ENCODE measurements at regions not wholly inside any gene's neighbourhood (a gene's known extent, or its start where the extent isn't known, plus 50 kb on each side); places are given as distances from the start of the nearest gene placed in this dataset.

DNA sequence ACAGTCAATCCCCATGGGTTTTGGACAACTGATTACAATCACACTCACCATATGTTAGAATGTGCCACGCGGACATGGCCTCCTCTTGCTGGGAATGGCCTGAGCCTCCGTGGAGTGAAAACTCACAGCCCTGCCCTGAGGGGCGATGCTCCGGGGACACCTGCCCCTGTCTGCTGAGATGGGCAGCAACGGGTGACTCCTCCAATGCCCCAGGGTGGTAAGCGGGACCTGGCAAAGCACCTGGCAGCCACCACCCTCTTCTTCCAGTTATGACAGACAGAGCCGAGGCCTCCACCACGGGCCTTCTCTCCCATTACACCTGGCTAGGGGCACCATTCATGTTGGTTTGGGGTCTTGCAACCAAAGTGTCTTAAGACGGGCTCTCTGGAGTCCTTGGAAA lies 94.9 kb upstream of the COL5A1 start:
- TF ChIP-seq, protein P1, sequence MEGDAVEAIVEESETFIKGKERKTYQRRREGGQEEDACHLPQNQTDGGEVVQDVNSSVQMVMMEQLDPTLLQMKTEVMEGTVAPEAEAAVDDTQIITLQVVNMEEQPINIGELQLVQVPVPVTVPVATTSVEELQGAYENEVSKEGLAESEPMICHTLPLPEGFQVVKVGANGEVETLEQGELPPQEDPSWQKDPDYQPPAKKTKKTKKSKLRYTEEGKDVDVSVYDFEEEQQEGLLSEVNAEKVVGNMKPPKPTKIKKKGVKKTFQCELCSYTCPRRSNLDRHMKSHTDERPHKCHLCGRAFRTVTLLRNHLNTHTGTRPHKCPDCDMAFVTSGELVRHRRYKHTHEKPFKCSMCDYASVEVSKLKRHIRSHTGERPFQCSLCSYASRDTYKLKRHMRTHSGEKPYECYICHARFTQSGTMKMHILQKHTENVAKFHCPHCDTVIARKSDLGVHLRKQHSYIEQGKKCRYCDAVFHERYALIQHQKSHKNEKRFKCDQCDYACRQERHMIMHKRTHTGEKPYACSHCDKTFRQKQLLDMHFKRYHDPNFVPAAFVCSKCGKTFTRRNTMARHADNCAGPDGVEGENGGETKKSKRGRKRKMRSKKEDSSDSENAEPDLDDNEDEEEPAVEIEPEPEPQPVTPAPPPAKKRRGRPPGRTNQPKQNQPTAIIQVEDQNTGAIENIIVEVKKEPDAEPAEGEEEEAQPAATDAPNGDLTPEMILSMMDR (conservative IDR thresholded peaks at IDR 0.05; ENCODE audit: low read length), result no peak
- TF ChIP-seq EZH2phosphoT487 (IDR thresholded peaks at IDR 0.05; ENCODE audit: borderline replicate concordance), result no peak
